ENCODE measurements at regions not wholly inside any gene's neighbourhood (a gene's known extent, or its start where the extent isn't known, plus 50 kb on each side); places are given as distances from the start of the nearest gene placed in this dataset.

GRCh38 chr10:2208106-2208505 lies 470.8 kb upstream of the ADARB2 start:
- Mint-ChIP-seq H3K4me1 (ENCODE audit: low read depth) (no peaks in the 10 kb centered on the region), H3K9me3 (peaks cover 63% of the 10 kb centered on the region), H3K27ac (no peak overlapping the region), H3K4me3 (no peak overlapping the region), H3K27me3 (ENCODE audit: insufficient read depth) (no peaks in the 10 kb centered on the region), H3K36me3 (ENCODE audit: low read depth) (no peaks in the 10 kb centered on the region; the same call in 1 of the 2 replicates)
- no peak for DNase-seq
- no peak for TF ChIP-seq CTCF (IDR thresholded peaks at IDR 0.05)

- no peak overlapping the region for H3K27ac Mint-ChIP-seq
- no peak for TF ChIP-seq CTCF (IDR thresholded peaks at IDR 0.05)
- H3K4me1 Mint-ChIP-seq (ENCODE audit: low read depth), result no peaks in the 10 kb centered on the region
- H3K27me3 Mint-ChIP-seq (ENCODE audit: insufficient read depth), result no peaks in the 10 kb centered on the region
- no peaks in the 10 kb centered on the region; the same call in 1 of the 2 replicates for H3K36me3 Mint-ChIP-seq (ENCODE audit: low read depth)
- H3K4me3 Mint-ChIP-seq, result no peak overlapping the region
- no peak for DNase-seq
- H3K9me3 Mint-ChIP-seq, result peaks cover 64% of the 10 kb centered on the region
Observed at GRCh38 chr10:2207246-2207922, 470.1 kb upstream of the ADARB2 start.

GRCh38 chr10:2205406-2205805 lies 468.1 kb upstream of the ADARB2 start:
- Mint-ChIP-seq H3K4me1 (ENCODE audit: low read depth) (no peaks in the 10 kb centered on the region), H3K36me3 (ENCODE audit: low read depth) (no peaks in the 10 kb centered on the region; the same call in 1 of the 2 replicates), H3K9me3 (peaks cover 59% of the 10 kb centered on the region), H3K27me3 (ENCODE audit: insufficient read depth) (no peaks in the 10 kb centered on the region), H3K27ac (no peak overlapping the region), H3K4me3 (no peak overlapping the region)
- TF ChIP-seq CTCF (IDR thresholded peaks at IDR 0.05), result no peak
- no peak for DNase-seq

GRCh38 chr10:2202401-2202800 lies 465.1 kb upstream of the ADARB2 start:
- Mint-ChIP-seq H3K27me3 (ENCODE audit: insufficient read depth) (no peaks in the 10 kb centered on the region), H3K4me1 (ENCODE audit: low read depth) (no peaks in the 10 kb centered on the region), H3K36me3 (ENCODE audit: low read depth) (no peaks in the 10 kb centered on the region), H3K27ac (no peak overlapping the region), H3K4me3 (no peak overlapping the region), H3K9me3 (peaks cover 43% of the 10 kb centered on the region)
- no peak for TF ChIP-seq CTCF (IDR thresholded peaks at IDR 0.05)
- no peak for DNase-seq

- Mint-ChIP-seq H3K9me3 (peaks cover 45% of the 10 kb centered on the region), H3K4me3 (no peak overlapping the region), H3K27ac (no peak overlapping the region), H3K4me1 (ENCODE audit: low read depth) (no peaks in the 10 kb centered on the region), H3K36me3 (ENCODE audit: low read depth) (no peaks in the 10 kb centered on the region), H3K27me3 (ENCODE audit: insufficient read depth) (no peaks in the 10 kb centered on the region)
- TF ChIP-seq CTCF (IDR thresholded peaks at IDR 0.05), result no peak
- DNase-seq, result no peak
Observed at GRCh38 chr10:2201534-2202099, 464.3 kb upstream of the ADARB2 start.

Data from HFFc6 (cell line).